Superior temporal gyrus (tissue), 1 donor: ENCODE measurements at regions not wholly inside any gene's neighbourhood (a gene's known extent, or its start where the extent isn't known, plus 50 kb on each side); places are given as distances from the start of the nearest gene placed in this dataset.
A peak's percentile ranks its signal among the peaks of the same experiment; 100 is the strongest.

Experiments used
- DNase-seq: peaks from one replicate; pipeline ENCODE4 v3.0.0-alpha.2; 2016; ENCODE audit errors: extremely low spot score

- DNase-seq, result no peak
These were observed 970.2 kb upstream of the TYRP1 start for GRCh38 chr9:11722957-11723356.

DNA sequence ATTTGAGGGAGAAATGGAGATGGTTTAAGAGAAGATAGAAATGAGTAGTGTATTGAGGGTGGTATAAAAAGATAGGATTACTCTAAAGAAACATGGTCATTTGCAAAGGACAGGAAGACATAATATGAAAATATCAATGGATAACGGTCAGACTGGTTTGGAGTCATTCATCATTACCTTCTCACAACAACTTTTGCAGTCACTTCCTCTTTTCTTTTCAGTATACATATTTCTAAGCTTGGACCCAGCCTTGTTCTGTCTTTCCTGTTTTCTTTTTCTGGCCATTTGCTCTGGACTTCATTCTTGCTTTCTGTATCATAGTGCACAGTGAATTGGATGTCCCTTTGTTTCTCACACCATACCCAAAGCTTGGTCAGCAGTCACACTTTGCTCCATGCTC lies 966.5 kb upstream of the TYRP1 start:
- DNase-seq, result no peak

GRCh38 chr9:11735391-11735790 lies 957.8 kb upstream of the TYRP1 start:
- no peak for DNase-seq

- DNase-seq, result no peak
These were observed 950.7 kb upstream of the TYRP1 start for GRCh38 chr9:11742471-11742870.

DNA sequence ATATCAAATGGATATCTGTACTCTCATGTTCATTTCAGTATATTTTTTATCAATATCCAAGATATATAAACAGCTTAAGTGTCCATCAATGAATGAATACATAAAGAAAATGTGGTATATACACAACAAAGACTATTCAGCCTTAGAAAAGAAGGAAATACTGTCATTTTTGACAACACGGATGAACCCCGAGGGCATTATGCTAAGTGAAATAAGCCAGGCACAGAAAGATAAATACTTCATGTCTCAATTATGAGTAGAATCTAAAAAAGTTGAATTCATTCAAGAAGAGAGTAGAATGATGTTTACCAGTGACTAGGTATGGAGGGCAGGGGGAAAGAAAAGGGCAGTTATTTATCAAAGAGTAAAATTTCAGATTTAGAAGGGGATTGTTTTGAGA lies 949.8 kb upstream of the TYRP1 start:
- DNase-seq, result no peak

DNA sequence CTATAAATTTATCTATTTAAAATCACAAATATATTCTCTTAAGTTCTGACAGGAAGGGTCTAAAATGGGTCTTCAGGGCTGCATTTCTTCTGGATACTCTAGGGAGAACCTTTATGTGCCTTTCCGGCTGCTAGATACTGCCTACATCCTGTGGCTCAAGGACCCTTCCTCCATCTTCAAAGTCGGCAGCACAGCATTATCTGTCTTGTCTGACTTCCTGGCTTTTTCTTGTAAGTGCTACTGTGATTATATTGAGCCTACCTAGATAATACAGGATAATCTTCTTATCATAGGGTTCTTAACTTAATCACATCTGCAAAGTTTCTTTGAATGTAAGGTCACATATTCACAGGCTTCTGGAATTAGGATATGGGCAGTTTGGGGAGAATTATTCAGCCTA lies 943.8 kb upstream of the TYRP1 start:
- DNase-seq, result no peak

- no peak for DNase-seq
These were observed 937.2 kb upstream of the TYRP1 start for GRCh38 chr9:11755951-11756350.

GRCh38 chr9:11757408-11757807 lies 935.8 kb upstream of the TYRP1 start:
- DNase-seq, result no peak

- DNase-seq, result no peak
These were observed 935.2 kb upstream of the TYRP1 start for GRCh38 chr9:11758016-11758415.

- no peak for DNase-seq
These were observed 913.2 kb upstream of the TYRP1 start for GRCh38 chr9:11779971-11780370.

- DNase-seq, result no peak
These were observed 900.3 kb upstream of the TYRP1 start for GRCh38 chr9:11792870-11793269.

- DNase-seq, result no peak
These were observed 898.2 kb upstream of the TYRP1 start for GRCh38 chr9:11794984-11795383.

- DNase-seq, result no peak
These were observed 887.2 kb upstream of the TYRP1 start for GRCh38 chr9:11805969-11806368.

- DNase-seq, result peak; percentile 71
These were observed 871.7 kb upstream of the TYRP1 start for GRCh38 chr9:11821306-11821975.

DNA sequence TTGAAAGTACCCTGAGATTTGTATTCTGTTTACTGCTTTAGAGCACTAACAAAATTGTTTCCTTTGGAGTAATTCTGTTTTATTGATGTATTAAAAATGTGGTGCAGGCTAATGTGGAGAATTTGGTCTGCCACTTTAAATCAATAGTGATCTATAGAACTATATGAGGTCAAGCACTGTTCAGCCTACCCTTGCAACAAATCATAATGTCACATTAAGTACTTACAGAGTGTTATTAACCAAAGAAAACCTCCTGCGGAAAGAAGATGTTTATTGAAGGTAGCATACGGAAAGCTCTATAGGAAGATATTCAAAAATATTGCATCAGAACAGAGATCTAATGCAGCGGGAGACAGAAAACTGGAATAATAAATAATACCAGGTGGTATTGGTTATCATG lies 865.0 kb upstream of the TYRP1 start:
- DNase-seq, result no peak

DNA sequence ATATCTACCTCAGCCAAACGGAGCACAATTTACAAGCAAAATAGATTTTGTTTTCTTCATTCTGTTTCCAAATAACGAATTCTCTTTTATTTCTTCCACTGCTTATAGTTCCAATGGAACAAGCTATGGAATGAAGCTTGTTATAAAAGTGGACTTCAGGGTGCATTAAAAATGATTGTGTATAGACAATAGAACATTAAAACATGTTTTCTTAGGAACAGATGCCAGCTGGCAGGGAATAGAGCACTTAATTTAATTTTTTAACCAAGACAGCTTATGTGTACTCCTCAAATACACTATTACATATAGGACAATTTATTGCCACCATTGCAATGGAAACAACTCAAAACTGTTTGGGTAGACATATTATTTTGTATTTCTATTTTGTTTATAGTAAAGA lies 860.1 kb upstream of the TYRP1 start:
- no peak for DNase-seq

DNA sequence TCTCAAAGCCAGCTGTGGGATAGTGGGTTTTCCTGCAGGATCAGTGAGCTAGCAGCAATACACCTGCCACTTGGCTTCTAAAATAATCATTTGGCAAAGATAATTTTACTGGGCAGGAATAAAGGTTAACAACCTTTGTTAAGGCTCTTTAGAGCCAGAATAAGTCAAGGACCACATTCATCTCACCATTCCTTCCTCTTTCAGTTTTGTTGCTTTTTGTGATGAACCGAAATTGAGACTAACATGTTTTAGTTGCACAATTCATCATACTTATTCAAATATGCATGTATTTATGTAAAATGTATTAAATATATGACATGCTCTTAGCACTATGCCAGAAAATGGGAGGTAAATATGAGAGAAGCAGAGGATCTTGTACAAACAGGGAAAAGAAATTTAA lies 824.4 kb upstream of the TYRP1 start:
- DNase-seq, result peak; percentile 22

DNA sequence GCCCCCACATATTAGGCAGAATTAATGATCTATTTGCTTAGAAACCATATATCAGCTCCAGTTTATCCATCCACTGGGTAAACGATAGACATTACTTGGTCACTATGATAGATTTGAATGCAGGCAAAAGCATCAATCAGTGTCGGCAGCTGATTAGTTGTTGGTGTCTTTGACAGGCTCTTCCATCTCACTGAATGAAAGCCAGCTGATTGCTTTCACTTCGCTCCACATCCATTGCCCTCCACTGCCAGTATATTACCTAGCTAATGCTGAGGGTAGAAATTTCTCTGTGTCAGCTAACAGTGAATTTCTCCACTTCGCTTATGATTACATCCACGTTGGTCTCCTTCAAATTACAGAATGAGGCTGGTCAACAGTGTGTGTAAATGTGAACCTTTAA lies 821.3 kb upstream of the TYRP1 start:
- no peak for DNase-seq

DNA sequence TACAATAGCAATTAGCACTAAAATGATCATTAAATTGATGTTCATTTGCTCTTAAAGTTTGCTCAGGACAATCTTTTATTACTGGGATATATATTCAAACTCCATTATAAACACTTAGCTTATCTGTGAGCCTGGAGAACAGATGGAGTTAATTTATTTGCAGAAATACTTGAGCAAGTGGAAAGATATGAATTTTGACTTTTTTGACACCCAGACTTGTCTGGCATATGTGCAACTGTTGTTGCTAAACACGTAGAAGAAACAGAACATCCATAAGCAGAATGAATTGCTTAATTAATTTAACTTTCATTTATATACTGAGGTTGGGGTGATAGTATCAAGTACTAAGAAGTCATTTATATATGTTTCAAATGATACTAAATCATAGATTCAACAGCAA lies 820.7 kb upstream of the TYRP1 start:
- DNase-seq, result no peak

- no peak for DNase-seq
These were observed 818.8 kb upstream of the TYRP1 start for GRCh38 chr9:11874414-11874813.

DNA sequence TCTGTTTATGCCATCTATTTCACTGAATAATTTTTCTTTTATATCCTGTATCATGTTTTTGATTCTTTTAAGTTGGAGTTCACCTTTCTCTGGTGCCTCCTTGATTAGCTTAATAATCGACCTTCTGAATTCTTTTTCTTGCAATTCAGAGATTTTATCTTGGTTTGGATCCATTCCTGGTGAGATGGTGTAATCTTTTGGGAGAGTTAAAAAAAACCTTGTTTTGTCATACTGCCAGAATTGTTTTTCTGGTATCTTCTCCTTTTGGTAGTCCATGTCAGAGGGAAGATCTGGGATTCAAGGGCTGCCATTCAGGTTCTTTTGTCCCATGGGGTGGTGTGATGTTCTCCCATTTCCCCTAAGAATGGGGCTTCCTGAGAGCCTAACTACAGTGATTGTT lies 800.8 kb upstream of the TYRP1 start:
- DNase-seq, result no peak

- no peak for DNase-seq
These were observed 799.9 kb upstream of the TYRP1 start for GRCh38 chr9:11893331-11893730.

- DNase-seq, result no peak
These were observed 799.0 kb upstream of the TYRP1 start for GRCh38 chr9:11894136-11894535.

DNA sequence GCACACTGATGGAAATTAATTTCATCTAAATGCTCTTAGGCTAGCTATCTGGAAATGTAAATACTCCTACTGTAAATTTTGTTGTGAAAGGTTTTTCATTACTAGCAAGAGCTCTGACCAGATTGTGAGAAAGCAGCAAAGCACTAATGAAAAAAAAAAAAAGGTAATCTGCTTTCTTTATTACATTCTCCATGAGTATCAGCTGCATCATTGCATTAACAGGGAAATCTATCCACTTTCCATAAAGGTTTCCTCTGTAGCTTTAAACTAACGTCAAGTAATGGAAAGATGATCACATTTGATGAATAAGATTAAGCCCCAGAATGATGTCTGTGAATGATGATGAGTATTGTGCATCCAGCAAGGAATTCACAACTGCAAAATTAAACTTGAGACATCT lies 790.6 kb upstream of the TYRP1 start:
- DNase-seq, result no peak
